ENCODE measurements at regions not wholly inside any gene's neighbourhood (a gene's known extent, or its start where the extent isn't known, plus 50 kb on each side); places are given as distances from the start of the nearest gene placed in this dataset.

DNA sequence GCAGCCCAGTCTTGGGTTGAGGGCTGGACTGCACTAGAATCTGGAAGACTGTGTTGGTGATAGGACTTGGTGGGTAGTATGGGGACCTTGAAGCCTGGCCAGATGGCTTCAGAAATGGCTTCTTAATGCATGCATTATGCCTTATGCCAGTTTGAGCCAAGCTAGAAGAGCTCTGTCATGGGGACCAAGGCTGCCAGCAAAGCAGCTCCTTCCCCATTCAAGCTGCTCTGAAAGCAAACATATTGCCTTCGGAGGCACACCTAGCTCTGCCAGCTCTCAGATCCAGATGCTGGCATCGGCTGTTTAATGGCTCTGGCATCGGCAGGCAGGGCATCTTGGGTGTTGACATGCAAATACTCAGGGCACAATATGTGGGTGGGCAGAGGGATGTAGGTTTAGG, 59.0 kb upstream of the IGFBP5 start:
- TF ChIP-seq, protein P1, sequence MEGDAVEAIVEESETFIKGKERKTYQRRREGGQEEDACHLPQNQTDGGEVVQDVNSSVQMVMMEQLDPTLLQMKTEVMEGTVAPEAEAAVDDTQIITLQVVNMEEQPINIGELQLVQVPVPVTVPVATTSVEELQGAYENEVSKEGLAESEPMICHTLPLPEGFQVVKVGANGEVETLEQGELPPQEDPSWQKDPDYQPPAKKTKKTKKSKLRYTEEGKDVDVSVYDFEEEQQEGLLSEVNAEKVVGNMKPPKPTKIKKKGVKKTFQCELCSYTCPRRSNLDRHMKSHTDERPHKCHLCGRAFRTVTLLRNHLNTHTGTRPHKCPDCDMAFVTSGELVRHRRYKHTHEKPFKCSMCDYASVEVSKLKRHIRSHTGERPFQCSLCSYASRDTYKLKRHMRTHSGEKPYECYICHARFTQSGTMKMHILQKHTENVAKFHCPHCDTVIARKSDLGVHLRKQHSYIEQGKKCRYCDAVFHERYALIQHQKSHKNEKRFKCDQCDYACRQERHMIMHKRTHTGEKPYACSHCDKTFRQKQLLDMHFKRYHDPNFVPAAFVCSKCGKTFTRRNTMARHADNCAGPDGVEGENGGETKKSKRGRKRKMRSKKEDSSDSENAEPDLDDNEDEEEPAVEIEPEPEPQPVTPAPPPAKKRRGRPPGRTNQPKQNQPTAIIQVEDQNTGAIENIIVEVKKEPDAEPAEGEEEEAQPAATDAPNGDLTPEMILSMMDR (IDR thresholded peaks at IDR 0.05) = no peak
- no peak for TF ChIP-seq POLR2A (IDR thresholded peaks at IDR 0.05)
